Stimulated activated CD8-positive, alpha-beta memory T cell treated with anti-CD3 and anti-CD28 coated beads, Interleukin-2, amount 100 ng/mL, for 48 hours (primary cell): ENCODE measurements at regions not wholly inside any gene's neighbourhood (a gene's known extent, or its start where the extent isn't known, plus 50 kb on each side); places are given as distances from the start of the nearest gene placed in this dataset.
"Not testable (repeated sequence)": the region's sequence is repeated elsewhere in the genome, so short reads cannot be mapped to it uniquely, and the experiment has no call there.

Experiments used
- DNase-seq, 2 donors: peaks; one replicate each; pipeline ENCODE4 v3.0.0-alpha.2; 2020; ENCODE audit warnings: low read depth in 2 of 2

DNA sequence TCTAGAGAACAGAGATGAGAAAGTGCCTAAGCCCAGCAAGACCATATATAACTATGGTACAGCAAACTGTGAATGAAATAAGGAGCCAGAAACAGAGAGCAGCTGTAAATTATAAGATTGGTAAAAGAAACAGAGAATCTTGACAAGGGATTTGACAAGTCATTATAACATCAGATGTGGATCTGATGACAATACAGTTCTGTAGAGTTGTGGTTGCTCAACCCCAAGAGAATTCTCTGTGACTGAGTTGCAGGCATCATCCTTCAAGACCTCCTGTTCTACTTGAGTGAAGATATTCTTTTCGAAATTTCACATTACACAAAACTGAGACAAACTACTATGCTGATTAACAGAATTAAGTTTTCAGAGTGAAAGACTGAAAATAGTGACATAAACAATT is 343.1 kb upstream of the SLC39A10 start:
- DNase-seq: no peak

DNA sequence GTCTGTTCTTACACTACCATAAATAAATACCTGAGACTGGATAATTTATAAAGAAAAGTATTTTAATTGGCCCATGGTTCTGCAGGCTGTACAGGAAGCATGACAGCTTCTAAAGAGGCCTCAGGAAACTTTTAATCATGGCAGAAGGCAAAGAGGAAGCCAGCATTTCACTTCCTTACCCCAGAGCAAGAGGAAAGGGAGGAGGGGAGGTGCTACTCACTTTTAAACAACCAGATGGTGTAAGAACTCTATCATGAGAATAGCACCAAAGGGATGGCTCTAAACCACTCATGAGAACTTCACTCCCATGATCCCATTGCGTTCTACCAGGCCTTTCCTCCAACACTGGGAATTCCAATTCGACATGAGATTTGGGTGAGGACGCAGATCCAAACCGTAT is 344.4 kb upstream of the SLC39A10 start:
- DNase-seq: no peak

DNA sequence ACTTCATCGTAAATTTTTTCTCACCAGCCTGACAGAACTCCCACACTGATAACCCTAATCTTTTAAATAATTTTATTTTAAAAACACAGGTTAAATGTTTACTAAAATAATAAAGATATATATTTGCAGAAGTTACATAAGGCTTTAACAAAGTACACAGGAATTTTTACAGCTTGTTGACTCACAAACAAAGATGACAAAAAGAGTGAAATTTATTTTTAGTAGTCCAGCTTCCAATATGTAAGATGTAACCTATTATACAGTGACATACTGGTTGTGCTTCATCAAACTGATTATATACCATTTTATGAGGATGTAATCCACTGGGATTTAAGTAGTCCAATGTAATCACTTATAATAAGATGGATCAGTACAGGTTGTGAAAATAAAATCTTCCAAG is 348.9 kb upstream of the SLC39A10 start:
- no peak for DNase-seq

DNA sequence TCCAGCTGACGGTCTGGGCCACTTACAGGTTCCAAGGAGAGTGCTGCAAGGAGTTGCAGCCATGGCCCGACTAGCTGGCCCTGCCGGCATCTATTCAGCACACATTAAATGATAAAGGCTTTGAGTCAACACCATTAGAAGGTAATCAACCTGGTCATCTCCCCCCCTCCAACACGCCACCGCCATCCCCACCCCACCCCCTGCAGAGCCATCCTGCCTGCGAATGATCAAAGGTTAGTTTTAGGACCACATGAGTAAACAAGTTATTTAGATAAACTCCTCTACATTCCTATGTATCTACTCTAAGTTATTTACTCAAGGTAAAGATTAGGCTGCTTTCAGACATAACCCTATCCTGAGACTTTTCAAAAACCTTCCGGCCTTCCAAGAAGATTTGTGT is 349.3 kb upstream of the SLC39A10 start:
- DNase-seq: no peak

DNA sequence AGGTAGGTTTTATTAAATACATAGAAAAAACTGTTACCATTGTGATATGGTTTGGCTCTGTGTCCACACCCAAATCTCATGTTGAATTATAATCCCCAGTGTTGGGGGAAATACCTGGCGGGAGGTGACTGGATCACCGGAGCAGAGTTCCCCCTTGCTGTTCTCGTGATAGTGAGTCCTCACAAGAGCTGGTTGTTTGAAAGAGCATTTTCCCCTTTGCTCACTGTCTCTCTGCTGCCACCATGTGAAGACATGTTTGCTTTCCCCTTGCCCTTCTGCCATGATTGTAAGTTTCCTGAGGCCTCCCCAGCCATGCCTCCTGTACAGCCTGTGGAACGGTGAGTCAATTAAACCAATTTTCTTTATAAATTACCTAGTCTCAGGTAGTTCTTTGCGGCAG is 352.7 kb upstream of the SLC39A10 start:
- no peak for DNase-seq

DNA sequence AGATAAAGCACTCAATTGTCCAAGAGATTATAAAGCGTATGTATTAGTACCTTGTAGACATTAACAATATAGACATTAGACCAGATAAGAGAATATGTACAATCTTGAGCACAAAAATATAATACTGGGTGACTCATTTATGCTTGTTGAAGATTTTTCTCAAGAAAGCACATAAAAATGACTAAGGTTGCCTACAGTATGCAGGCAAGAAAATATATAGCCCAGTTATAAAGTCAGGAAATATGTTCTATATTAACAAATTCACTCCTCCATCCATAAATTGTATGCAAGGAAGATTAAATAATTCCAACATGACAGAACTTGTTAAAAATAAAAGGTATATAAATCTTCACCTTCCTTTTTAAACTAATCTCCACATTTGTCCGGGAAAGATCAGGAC is 356.4 kb upstream of the SLC39A10 start:
- no peak for DNase-seq

DNA sequence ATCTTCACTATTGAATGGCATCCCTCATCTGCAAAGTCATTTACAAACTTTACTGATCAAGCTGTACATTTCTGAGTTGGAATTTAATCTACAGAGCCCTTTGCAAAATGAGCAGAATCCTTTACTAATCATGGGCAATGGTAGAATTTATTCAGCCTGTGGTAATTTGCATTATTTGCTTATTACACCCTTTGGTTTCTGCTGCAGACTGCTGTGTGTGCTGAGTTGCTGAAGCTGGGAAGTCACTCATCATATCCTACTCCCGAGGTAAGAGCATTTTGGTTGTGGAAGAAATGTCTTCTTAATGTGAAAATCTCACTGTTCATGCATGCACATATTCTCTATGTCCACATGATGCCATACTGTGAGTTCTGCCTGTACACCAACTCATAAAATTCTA is 357.4 kb upstream of the SLC39A10 start:
- no peak for DNase-seq

DNA sequence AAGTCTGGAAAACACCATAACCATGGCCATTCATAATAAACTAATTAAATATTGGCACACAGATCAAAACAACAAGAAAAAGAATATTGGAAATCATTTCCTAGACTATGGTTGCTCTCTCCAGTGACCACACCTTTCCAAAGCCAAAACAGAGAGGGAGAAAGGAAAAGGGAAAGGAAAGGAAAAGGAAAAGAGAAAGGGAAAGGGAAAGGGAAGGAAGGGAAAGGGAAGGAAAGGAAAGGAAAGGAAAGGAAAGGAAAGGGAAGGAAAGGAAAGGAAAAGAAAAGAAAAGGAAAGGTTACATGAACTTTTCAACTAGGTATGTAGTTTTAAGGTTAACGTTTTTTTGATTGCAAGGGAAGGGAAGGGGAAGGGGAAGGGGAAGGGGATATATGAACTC is 360.5 kb upstream of the SLC39A10 start:
- DNase-seq: no peak

DNA sequence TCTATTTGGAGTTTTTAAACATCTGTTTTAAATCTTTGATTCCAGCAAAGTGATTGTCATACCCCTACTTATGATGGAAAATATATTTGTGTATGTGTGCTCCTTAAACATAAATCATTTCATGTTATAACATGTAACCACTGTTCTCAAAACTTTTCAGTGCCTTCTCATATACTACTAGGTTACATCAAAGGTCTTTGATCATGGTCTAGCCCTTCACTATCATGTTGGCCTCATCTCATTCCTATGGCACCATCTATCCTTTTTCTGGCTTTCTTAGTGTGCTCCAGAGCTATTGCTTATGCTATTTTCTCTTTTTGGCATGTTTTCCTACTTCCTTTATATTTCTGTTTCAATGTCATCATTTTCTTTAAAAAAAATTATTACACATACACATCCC is 367.9 kb upstream of the SLC39A10 start:
- DNase-seq: no peak

DNA sequence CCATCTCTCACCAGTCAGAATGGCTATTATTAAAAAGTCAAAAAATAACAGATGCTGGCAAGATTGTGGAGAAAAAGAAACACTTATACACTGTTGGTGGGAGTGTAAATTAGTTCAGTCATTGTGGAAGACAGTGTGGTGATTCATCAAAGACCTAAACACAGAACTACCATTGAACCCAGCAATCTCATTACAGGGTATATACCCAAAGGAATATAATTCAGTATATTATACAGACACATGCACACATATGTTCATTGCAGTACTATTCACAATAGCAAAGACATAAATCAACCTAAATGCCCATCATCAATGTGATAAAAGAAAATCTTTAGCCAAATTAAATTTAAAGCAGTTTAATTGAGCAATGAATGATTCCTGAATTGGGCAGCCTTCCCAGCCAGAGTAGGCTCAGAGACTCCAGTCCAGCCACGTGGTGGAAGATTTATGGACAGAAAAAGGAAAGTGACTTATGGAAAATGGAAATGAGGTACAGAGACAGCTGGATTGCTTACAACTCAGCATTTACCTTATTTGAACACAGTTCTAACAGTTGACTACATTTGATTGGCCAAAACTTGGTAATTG is 377.1 kb upstream of the SLC39A10 start:
- DNase-seq: no peak

DNA sequence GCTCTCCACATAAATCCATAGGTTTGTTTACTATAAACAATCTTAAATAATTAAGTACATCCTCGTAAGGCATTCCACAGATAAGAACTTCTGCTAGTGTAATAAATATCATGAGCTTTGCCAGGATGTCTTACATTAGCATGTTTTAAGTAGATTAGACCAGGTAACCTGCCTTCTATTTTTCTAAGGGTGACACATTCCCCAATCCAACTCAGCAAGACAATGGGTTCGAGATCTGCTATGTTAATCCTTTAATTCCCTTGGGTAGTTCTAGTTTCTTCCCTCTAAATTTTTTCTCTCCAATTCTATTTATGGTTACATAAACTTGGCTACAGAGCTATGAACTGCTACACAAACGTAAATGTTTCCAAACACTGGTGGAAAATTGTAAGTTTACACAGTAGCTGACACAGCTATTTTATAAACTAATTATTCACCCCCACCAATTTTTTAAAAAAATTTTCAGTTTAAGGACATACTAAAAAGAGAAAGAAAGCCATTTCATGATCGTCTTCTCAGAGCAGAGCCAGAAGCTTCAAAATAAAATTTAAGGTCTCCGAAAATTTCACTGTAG is 386.5 kb upstream of the SLC39A10 start:
- no peak for DNase-seq

DNA sequence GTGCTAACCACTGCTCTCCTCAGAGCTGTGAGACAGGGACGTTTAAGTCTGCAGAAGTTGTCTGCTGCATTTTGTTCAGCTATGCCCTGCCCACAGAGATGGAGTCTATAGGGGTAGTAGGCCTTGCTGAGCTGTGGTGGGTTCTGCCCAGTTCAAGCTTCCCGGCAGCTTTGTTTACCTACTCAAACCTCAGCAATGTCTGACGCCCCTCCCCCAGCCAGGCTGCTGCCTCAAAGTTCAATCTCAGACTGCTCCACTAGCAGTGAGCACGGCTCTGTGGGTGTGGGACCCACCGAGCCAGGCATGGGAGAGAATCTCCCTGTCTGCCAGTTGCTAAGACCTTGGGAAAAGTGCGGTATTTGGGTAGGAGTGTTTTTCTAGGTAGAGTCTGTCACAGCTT is 387.8 kb upstream of the SLC39A10 start:
- no peak for DNase-seq

DNA sequence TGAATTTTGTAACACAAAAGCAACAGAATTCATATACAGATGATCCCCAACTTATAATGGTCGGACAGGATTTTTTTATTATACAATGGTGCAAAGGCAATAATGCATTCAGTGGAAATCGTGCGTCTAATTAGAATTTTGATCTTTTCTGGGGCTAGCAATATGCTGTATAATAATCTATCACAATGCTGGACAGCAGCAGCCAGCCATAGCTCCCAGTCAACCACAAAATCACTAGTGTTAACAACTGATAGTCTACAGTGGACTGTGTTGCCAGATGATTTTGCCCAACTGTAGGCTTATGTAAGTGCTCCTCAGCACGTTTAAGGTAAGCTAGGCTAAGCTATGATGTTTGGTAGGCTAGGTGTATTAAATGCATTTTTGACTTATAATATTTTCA is 399.0 kb upstream of the SLC39A10 start:
- no peak for DNase-seq

DNA sequence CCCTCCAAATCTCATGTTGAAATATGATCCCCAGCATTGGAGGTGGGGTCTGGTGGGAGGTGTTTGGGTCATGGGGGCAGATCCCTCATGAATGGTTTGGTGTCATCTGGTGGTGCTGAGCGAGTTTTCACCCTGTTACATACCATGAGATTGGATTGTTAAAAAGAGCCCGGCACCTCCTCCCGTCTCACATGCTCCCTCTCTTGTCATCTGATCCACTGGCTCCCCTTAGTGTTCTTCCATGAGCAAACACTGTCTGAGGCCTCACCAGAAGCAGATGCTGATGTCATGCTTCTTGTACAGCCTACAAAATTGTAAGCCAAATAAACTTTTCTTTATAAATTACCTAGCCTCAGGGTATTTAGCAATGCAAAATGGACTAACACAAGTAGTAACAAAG is 405.0 kb upstream of the SLC39A10 start:
- DNase-seq: no peak

DNA sequence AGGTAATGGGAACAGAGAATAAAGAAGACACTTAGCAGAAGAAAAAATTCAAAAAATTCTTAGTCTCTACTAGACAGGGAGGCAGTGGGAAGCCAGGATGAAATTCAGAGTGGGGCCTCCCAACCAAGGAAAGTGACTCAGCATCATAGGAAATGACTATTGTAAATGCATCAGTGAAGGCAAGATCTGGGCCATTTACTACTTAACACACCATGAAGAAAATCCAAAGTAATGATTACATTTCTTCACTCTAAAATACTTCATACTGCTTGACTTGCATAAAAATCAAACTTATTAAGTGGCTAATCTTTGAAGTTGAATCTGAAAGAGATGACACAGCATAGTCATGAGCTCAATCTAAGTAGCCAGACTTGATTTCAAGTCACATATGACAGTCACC is 405.8 kb upstream of the SLC39A10 start:
- no peak for DNase-seq

DNA sequence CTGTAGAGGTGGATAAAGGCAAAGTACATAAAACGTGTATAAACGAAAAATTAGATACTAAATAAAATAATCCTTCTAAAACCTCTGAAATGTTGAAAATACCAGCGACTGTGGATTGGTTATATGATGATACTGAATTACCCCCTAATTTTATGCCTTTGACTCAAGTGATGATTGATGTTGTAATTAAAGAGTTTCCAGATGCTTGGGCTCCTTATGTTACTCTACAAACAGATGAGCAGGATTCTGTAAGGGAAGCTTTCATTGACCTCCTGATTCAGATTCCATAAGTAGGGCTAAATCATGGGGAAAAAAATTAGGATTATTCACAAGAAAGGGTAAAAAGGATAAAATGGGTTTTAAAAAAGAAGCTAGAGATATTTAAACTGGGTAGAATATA is 418.2 kb upstream of the SLC39A10 start:
- DNase-seq: no peak

DNA sequence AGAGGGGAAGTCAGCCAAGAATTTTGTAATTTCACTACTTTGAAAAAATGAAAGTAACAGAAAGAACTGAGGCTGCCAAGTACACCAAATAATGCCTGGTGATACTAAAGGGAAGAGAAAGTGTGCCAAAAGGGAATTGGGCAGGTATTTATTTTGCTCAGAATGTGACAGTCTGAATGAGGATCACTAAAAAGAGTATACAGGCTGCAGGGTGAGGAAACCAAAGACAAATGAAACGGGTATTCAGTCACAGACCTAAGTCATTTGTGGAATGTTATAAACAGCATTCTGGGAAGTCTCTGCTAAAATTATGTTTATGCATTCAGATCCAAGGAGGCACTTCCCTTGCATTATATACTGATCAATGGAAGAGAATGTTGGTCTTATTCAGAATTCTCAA is 418.6 kb upstream of the SLC39A10 start:
- DNase-seq: no peak

DNA sequence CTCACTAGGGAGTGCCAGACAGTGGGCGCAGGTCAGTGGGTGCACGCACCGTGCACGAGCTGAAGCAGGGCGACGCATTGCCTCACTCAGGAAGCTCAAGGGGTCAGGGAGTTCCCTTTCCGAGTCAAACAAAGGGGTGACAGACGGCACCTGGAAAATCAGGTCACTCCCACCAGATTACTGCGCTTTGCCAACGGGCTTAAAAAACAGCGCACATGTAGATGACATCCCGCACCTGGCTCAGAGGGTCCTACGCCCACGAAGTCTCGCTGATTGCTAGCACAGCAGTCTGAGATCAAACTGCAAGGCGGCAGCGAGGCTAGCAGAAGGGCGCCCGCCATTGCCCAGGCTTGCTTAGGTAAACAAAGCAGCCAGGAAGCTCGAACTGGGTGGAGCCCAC is 428.5 kb upstream of the SLC39A10 start:
- not testable (repeated sequence) for DNase-seq

DNA sequence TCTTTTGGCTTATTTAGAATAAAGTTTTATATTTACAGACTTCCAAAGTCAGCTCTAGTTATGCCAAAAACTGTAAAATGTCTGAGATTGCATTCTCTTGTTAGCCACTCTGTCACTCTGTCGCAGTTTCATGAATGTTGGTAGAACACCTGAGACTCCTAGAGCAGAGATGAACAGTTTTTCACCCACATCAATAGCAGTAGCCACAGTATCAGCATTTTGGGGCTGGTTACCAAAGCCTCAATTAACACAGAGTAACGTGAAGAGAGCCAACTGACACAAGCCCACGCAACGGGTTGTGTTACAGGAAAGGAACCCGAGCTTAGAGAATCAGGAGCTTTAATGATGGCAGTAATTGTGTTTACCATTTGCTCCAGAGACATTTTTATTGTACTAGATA is 443.0 kb upstream of the SLC39A10 start:
- DNase-seq: no peak

DNA sequence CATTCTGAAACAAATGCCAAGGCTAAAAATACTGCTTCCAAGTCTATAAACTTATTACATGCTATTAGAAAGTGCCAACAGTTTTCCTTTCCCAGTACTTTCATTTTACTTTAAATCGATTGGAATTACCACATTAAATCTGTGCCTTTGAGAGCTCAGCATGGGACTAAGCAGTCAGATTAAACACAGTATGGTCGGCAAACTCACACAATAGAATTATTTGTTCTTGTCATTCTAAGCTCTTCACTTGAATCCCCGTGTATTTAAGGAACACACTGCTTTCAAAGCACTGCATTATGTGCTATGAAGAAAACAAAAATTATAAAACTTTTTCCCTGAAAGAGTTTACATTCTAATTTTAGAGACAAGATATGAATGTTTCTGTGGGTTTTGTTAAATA is 444.4 kb upstream of the SLC39A10 start:
- DNase-seq: no peak

DNA sequence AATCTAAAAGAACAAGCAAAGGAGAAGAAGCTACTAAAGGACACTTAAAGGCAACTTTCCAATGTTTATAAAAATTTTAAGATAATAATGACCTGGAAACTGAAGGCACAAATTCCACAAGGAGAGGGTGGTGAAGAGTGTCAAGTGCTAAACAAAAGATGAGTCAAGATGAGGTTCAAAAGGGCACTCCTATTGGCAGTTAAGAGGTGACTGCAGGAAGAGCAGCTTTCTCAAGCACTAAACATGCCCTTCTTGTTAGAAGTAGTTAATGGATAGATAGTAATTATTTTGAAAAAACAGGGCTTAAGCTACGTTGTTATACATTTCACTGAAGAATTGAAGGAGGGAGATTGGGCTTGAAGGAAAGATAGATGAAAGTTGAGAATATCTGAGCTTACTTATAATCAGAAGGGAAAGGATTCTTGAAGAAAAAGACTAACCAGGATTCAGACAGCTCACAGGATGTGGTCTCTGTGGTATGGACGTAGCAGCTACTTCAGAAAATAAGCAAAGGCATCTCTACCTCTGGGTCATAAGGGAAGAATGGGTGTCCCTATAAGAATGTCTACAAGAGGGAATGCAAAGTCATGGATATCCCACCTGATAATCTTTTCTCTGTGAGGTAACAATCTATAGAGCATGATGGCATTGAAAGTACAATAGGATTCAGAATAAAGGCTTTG is 454.7 kb upstream of the SLC39A10 start:
- no peak for DNase-seq

DNA sequence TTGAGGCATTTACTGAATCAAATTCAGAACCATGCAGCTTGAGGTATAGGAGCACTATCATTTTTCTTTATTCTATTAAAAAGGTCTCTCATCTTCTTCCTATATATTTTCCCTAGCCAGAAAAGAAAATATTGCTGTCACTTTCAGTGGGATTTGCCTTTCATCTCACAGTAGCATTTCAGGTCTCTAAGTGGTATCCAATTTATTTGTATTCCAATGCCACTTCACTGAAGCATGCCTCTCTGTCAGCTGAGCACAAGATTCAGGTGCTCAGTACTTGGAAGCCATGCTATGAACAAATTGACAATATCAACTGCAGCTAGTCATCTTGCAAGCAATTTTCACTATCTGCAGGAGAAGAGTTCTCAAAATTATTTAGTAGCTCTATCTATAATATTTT is 457.2 kb upstream of the SLC39A10 start:
- DNase-seq: no peak

DNA sequence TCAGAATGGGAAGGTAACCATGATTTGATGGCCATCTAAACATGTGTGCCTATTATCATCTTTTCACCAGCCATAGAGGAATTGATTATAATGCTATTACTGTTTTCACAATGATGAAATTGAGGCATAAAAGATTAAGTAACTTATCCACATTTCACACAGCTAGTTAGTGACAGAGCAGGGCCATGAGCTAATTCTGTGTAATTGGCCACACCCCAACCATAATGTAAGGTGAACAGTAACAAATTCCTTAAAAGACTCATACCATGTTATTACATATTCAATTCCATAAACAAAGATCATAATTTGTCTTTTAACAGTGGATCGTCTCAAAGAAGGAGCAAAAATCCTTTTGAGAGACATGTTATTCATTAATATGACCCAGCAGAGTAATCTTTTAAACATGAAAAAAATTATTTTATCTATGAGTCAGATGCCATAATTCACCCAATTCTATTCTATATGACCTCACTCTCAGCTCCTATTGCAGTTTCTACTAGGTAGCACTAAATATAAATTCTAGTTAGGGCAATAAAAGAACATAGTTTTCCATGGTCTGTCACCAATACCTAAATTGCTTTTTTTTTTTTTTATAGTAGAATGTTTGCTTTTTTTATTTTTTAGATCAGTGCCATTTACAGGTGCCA is 475.8 kb upstream of the SLC39A10 start:
- DNase-seq: no peak
